ENCODE measurements at regions not wholly inside any gene's neighbourhood (a gene's known extent, or its start where the extent isn't known, plus 50 kb on each side); places are given as distances from the start of the nearest gene placed in this dataset.

DNA sequence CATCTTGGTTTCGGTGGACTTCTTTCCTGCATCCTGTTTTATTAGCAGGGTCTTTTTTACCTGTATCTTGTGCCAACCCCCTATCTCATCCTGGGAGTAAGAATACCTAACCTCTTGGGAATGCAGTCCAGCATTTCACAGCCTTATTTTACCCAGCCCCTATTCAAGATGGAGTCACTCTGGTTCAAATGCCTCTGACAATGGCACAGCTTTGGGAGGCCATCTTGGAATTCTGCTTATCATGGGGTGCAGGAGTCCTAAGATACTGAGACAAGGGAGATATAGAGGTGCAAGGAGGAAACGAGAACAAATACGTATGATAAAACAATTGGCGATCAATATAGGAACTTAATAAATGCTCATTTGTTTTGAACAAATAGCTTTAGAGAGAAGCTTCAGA, 1682.2 kb upstream of the AGA start:
- no peak for DNase-seq
- no peak overlapping the region for H3K23ac ChIP-seq (ENCODE audit: low read length)
- no peak overlapping the region for H2AK5ac ChIP-seq (ENCODE audit: low read length)
- no peak overlapping the region for H4K12ac ChIP-seq (ENCODE audit: low read depth, low read length)
- peak overlapping the region; percentile 51 for H2BK120ac ChIP-seq (ENCODE audit: insufficient read depth, low read length, poor library complexity)
- H3K4ac ChIP-seq (ENCODE audit: low read depth, low read length) = no peak overlapping the region
- peak overlapping the region; percentile 40 for H2BK5ac ChIP-seq (ENCODE audit: low read depth, low read length, poor library complexity)
- H2AFZ ChIP-seq (ENCODE audit: insufficient read depth, low read length, poor library complexity) = no peak overlapping the region
- WGBS (ENCODE audit: extremely low coverage, insufficient coverage, insufficient read length) = no CpG with 5 or more reads among the region's 4 CpGs
- H3K9me3 ChIP-seq (ENCODE audit: insufficient read depth, low read depth, low read length) = no peaks in the 10 kb centered on the region
- H3K4me1 ChIP-seq (ENCODE audit: control insufficient read depth in 1 of 2, insufficient read depth in 2 of 2, low read length in 2 of 2) = peaks cover 0 to 3% of the 10 kb centered on the region in 2 experiments
- H3K27me3 ChIP-seq (ENCODE audit: insufficient read depth, low read length) = no peaks in the 10 kb centered on the region
- no peak overlapping the region for H3K4me3 ChIP-seq (ENCODE audit: low read depth, low read length)
- H3K27ac ChIP-seq (ENCODE audit: low read depth, low read length) = peak overlapping the region; percentile 22
- H3K79me1 ChIP-seq (ENCODE audit: low read length) = peaks cover 4% of the 10 kb centered on the region
- H3K4me2 ChIP-seq (ENCODE audit: low read length) = no peak overlapping the region
- no peak overlapping the region for H3K9ac ChIP-seq (ENCODE audit: low read length)
- H3K36me3 ChIP-seq (ENCODE audit: control insufficient read depth in 1 of 2, insufficient read depth in 2 of 2, low read length in 2 of 2) = no peaks in the 10 kb centered on the region
- peak overlapping the region; percentile 64 for H2BK12ac ChIP-seq (ENCODE audit: low read length)
- peak overlapping the region; percentile 45 for H3K18ac ChIP-seq (ENCODE audit: low read length)
- no peak overlapping the region for H3K14ac ChIP-seq (ENCODE audit: low read length)
- H3K79me2 ChIP-seq (ENCODE audit: control insufficient read depth, insufficient read depth, low read length, poor library complexity) = no peaks in the 10 kb centered on the region
- peak overlapping the region; percentile 68 for H4K91ac ChIP-seq (ENCODE audit: low read depth, low read length)
- H4K8ac ChIP-seq (ENCODE audit: low read depth, low read length) = peak overlapping the region; percentile 47

- Histone ChIP-seq H3K9me3 (ENCODE audit: insufficient read depth, low read depth, low read length) (no peaks in the 10 kb centered on the region), H3K27me3 (ENCODE audit: insufficient read depth, low read length) (no peaks in the 10 kb centered on the region), H2AFZ (ENCODE audit: insufficient read depth, low read length, poor library complexity) (no peak overlapping the region), H3K14ac (ENCODE audit: low read length) (no peak overlapping the region), H2AK5ac (ENCODE audit: low read length) (no peak overlapping the region), H3K4ac (ENCODE audit: low read depth, low read length) (no peak overlapping the region), H3K79me1 (ENCODE audit: low read length) (peaks cover 4% of the 10 kb centered on the region), H3K23ac (ENCODE audit: low read length) (no peak overlapping the region), H2BK5ac (ENCODE audit: low read depth, low read length, poor library complexity) (no peak overlapping the region), H4K12ac (ENCODE audit: low read depth, low read length) (no peak overlapping the region), H3K36me3 (ENCODE audit: control insufficient read depth in 1 of 2, insufficient read depth in 2 of 2, low read length in 2 of 2) (no peaks in the 10 kb centered on the region), H3K4me1 (ENCODE audit: control insufficient read depth in 1 of 2, insufficient read depth in 2 of 2, low read length in 2 of 2) (peaks cover 0 to 3% of the 10 kb centered on the region in 2 experiments), H4K91ac (ENCODE audit: low read depth, low read length) (no peak overlapping the region), H3K4me3 (ENCODE audit: low read depth, low read length) (no peak overlapping the region), H3K9ac (ENCODE audit: low read length) (no peak overlapping the region), H4K8ac (ENCODE audit: low read depth, low read length) (no peak overlapping the region), H3K4me2 (ENCODE audit: low read length) (no peak overlapping the region), H2BK120ac (ENCODE audit: insufficient read depth, low read length, poor library complexity) (no peak overlapping the region), H3K18ac (ENCODE audit: low read length) (no peak overlapping the region), H3K79me2 (ENCODE audit: control insufficient read depth, insufficient read depth, low read length, poor library complexity) (no peaks in the 10 kb centered on the region), H2BK12ac (ENCODE audit: low read length) (no peak overlapping the region), H3K27ac (ENCODE audit: low read depth, low read length) (no peak overlapping the region)
- peak in 1 of 2 donors; percentile 36 for DNase-seq
- no CpG with 5 or more reads among the region's 1 CpG for WGBS (ENCODE audit: extremely low coverage, insufficient coverage, insufficient read length)
Observed at GRCh38 chr4:179124957-179125356, 1682.7 kb upstream of the AGA start.

- Histone ChIP-seq H3K18ac (ENCODE audit: low read length) (no peak overlapping the region), H3K9ac (ENCODE audit: low read length) (no peak overlapping the region), H3K79me2 (ENCODE audit: control insufficient read depth, insufficient read depth, low read length, poor library complexity) (no peaks in the 10 kb centered on the region), H3K9me3 (ENCODE audit: insufficient read depth, low read depth, low read length) (no peaks in the 10 kb centered on the region), H3K27me3 (ENCODE audit: insufficient read depth, low read length) (no peaks in the 10 kb centered on the region), H2BK12ac (ENCODE audit: low read length) (peak overlapping the region; percentile 44), H3K4me2 (ENCODE audit: low read length) (no peak overlapping the region), H3K79me1 (ENCODE audit: low read length) (peaks cover 4% of the 10 kb centered on the region), H3K4me3 (ENCODE audit: low read depth, low read length) (no peak overlapping the region), H2BK5ac (ENCODE audit: low read depth, low read length, poor library complexity) (no peak overlapping the region), H3K27ac (ENCODE audit: low read depth, low read length) (no peak overlapping the region), H4K12ac (ENCODE audit: low read depth, low read length) (no peak overlapping the region), H3K36me3 (ENCODE audit: control insufficient read depth in 1 of 2, insufficient read depth in 2 of 2, low read length in 2 of 2) (no peaks in the 10 kb centered on the region), H3K4ac (ENCODE audit: low read depth, low read length) (no peak overlapping the region), H2AK5ac (ENCODE audit: low read length) (no peak overlapping the region), H4K91ac (ENCODE audit: low read depth, low read length) (no peak overlapping the region), H3K14ac (ENCODE audit: low read length) (no peak overlapping the region), H3K23ac (ENCODE audit: low read length) (no peak overlapping the region), H2AFZ (ENCODE audit: insufficient read depth, low read length, poor library complexity) (no peak overlapping the region), H3K4me1 (ENCODE audit: control insufficient read depth in 1 of 2, insufficient read depth in 2 of 2, low read length in 2 of 2) (peaks cover 0 to 3% of the 10 kb centered on the region in 2 experiments), H2BK120ac (ENCODE audit: insufficient read depth, low read length, poor library complexity) (no peak overlapping the region), H4K8ac (ENCODE audit: low read depth, low read length) (no peak overlapping the region)
- DNase-seq = no peak
- WGBS (ENCODE audit: extremely low coverage, insufficient coverage, insufficient read length) = no CpG with 5 or more reads among the region's 2 CpGs
Observed at GRCh38 chr4:179125870-179126269, 1683.6 kb upstream of the AGA start.

DNA sequence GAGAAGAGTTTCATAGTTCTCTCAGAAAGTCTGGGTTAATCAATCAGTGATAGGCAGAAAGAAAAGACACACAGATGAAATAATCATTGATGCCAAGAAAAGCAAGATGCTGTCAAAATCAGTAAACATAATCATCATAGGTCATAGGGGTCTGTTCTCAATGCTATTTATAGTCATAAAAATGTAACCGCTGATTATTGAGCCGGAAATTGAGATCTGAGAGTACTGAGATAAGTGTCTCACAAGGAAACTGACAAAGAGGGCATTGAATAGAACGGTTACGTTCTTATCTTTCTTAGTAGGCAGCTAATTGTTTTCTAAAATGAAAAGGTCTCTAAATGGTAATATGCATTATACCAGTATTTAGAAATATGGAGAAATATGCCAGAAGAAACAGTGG, 1686.1 kb upstream of the AGA start:
- no peak overlapping the region for H2AFZ ChIP-seq (ENCODE audit: insufficient read depth, low read length, poor library complexity)
- H2BK12ac ChIP-seq (ENCODE audit: low read length) = no peak overlapping the region
- no peak overlapping the region for H4K8ac ChIP-seq (ENCODE audit: low read depth, low read length)
- H3K27me3 ChIP-seq (ENCODE audit: insufficient read depth, low read length) = no peaks in the 10 kb centered on the region
- no peaks in the 10 kb centered on the region for H3K36me3 ChIP-seq (ENCODE audit: control insufficient read depth in 1 of 2, insufficient read depth in 2 of 2, low read length in 2 of 2)
- no peak overlapping the region for H3K4me3 ChIP-seq (ENCODE audit: low read depth, low read length)
- H3K23ac ChIP-seq (ENCODE audit: low read length) = no peak overlapping the region
- H3K79me1 ChIP-seq (ENCODE audit: low read length) = peaks cover 4% of the 10 kb centered on the region
- H3K4ac ChIP-seq (ENCODE audit: low read depth, low read length) = no peak overlapping the region
- peaks cover 0 to 3% of the 10 kb centered on the region in 2 experiments for H3K4me1 ChIP-seq (ENCODE audit: control insufficient read depth in 1 of 2, insufficient read depth in 2 of 2, low read length in 2 of 2)
- no CpG with 5 or more reads among the region's 4 CpGs for WGBS (ENCODE audit: extremely low coverage, insufficient coverage, insufficient read length)
- no peak overlapping the region for H2BK5ac ChIP-seq (ENCODE audit: low read depth, low read length, poor library complexity)
- no peaks in the 10 kb centered on the region for H3K9me3 ChIP-seq (ENCODE audit: insufficient read depth, low read depth, low read length)
- no peak overlapping the region for H3K4me2 ChIP-seq (ENCODE audit: low read length)
- H2AK5ac ChIP-seq (ENCODE audit: low read length) = no peak overlapping the region
- H4K12ac ChIP-seq (ENCODE audit: low read depth, low read length) = no peak overlapping the region
- no peak overlapping the region for H3K14ac ChIP-seq (ENCODE audit: low read length)
- no peak overlapping the region for H3K18ac ChIP-seq (ENCODE audit: low read length)
- no peak overlapping the region for H3K27ac ChIP-seq (ENCODE audit: low read depth, low read length)
- no peak overlapping the region for H4K91ac ChIP-seq (ENCODE audit: low read depth, low read length)
- no peak overlapping the region for H3K9ac ChIP-seq (ENCODE audit: low read length)
- no peaks in the 10 kb centered on the region for H3K79me2 ChIP-seq (ENCODE audit: control insufficient read depth, insufficient read depth, low read length, poor library complexity)
- no peak for DNase-seq
- no peak overlapping the region for H2BK120ac ChIP-seq (ENCODE audit: insufficient read depth, low read length, poor library complexity)
